Neural cell (in vitro differentiated cells): ENCODE measurements at regions not wholly inside any gene's neighbourhood (a gene's known extent, or its start where the extent isn't known, plus 50 kb on each side); places are given as distances from the start of the nearest gene placed in this dataset.

Experiments
- H2AFZ ChIP-seq: fragments of 200-600, 300-800 bp; sonication (generic), shearing (Covaris generic); 2 replicates; pipeline ENCODE4 v1.6.0; 2014; ENCODE audit warnings: low read depth, mild to moderate bottlenecking, antibody characterized with exemption, low read length, moderate library complexity
- H3F3A ChIP-seq: fragments of 200-600 bp; shearing (Covaris generic); 2 replicates; pipeline ENCODE4 v1.6.1; 2016; ENCODE audit warnings: mild to moderate bottlenecking, moderate library complexity, mixed read lengths, antibody characterized with exemption, low read length; ENCODE audit not compliant: insufficient read depth, poor library complexity, severe bottlenecking
- H3K27ac ChIP-seq: fragments of 200-600, 300-800 bp; sonication (generic), shearing (Covaris generic); 2 replicates; pipeline ENCODE4 v1.5.1; 2014; ENCODE audit warnings: mild to moderate bottlenecking, low read length, moderate library complexity
- H3K27me3 ChIP-seq: fragments of 300-800, 200-600 bp; sonication (generic), shearing (Covaris generic); 2 replicates; pipeline ENCODE4 v1.6.0; 2014; ENCODE audit warnings: mild to moderate bottlenecking, low read depth, low read length, moderate library complexity; ENCODE audit not compliant: insufficient read depth
- H3K36me3 ChIP-seq: fragments of 300-800, 200-600 bp; sonication (generic), shearing (Covaris generic); 2 replicates; pipeline ENCODE4 v1.5.1; 2014; ENCODE audit warnings: mild to moderate bottlenecking, antibody characterized with exemption, low read length, moderate library complexity; ENCODE audit not compliant: insufficient read depth
- H3K4me2 ChIP-seq: fragments of 300-800, 200-600 bp; sonication (generic), shearing (Covaris generic); 2 replicates; pipeline ENCODE4 v1.6.0; 2014; ENCODE audit warnings: mild to moderate bottlenecking, low read length
- H3K4me3 ChIP-seq: fragments of 300-800, 200-600 bp; sonication (generic), shearing (Covaris generic); 2 replicates; pipeline ENCODE4 v1.5.1; 2014; ENCODE audit warnings: mild to moderate bottlenecking, low read length, moderate library complexity
- H3K79me2 ChIP-seq: fragments of 200-600 bp; shearing (Covaris generic); replicated peaks from 2 replicates; pipeline ENCODE4 v1.6.0; 2014; ENCODE audit warnings: mild to moderate bottlenecking, low read length, moderate library complexity; ENCODE audit not compliant: insufficient read depth
- H3K9ac ChIP-seq: fragments of 300-800, 200-600 bp; sonication (generic), shearing (Covaris generic); 2 replicates; pipeline ENCODE4 v1.6.1; 2016; ENCODE audit warnings: mild to moderate bottlenecking, low read length, mixed read lengths
- H3K9me2 ChIP-seq: fragments of 200-600 bp; shearing (Covaris generic); 2 replicates; pipeline ENCODE4 v1.6.1; 2016; ENCODE audit warnings: mild to moderate bottlenecking, low read length, mixed read lengths; ENCODE audit not compliant: insufficient read depth
- H3K9me3 ChIP-seq: fragments of 200-600, 300-800 bp; sonication (generic), shearing (Covaris generic); 2 replicates; pipeline ENCODE4 v1.6.1; 2016; ENCODE audit warnings: mild to moderate bottlenecking, mixed run types, low read length, moderate library complexity, mixed read lengths
- H4K20me1 ChIP-seq: fragments of 200-600 bp; shearing (Covaris generic); 2 replicates; pipeline ENCODE4 v1.6.1; 2016; ENCODE audit warnings: mild to moderate bottlenecking, mixed run types; ENCODE audit not compliant: insufficient read depth
- EP300 ChIP-seq: fragments of 450-650 bp; conservative IDR thresholded peaks from 2 replicates; pipeline ENCODE4 v1.6.1; 2014; ENCODE audit warnings: antibody characterized with exemption, mild to moderate bottlenecking, moderate library complexity; ENCODE audit not compliant: poor library complexity, severe bottlenecking
- EZH2 ChIP-seq: fragments of 200-600, 300-800 bp; shearing (Covaris generic), sonication (generic); IDR thresholded peaks from 2 replicates; pipeline ENCODE4 v1.6.1; 2014; ENCODE audit warnings: antibody characterized with exemption, low read length, borderline replicate concordance, mild to moderate bottlenecking; ENCODE audit not compliant: insufficient read depth, poor library complexity, severe bottlenecking
- MXI1 ChIP-seq: fragments of 450-650 bp; conservative IDR thresholded peaks from 2 replicates; pipeline ENCODE4 v1.6.1; 2014; ENCODE audit warnings: antibody characterized with exemption, mild to moderate bottlenecking; ENCODE audit not compliant: poor library complexity, severe bottlenecking
- POLR2AphosphoS5 ChIP-seq: IDR thresholded peaks from 2 replicates; pipeline ENCODE4 v1.6.1; 2012
- RAD21 ChIP-seq: fragments of 450-650 bp; conservative IDR thresholded peaks from 2 replicates; pipeline ENCODE4 v1.6.1; 2014; ENCODE audit warnings: antibody characterized with exemption, mild to moderate bottlenecking, moderate library complexity
- SMC3 ChIP-seq: fragments of 450-650 bp; conservative IDR thresholded peaks from 2 replicates; pipeline ENCODE4 v1.6.1; 2014; ENCODE audit warnings: antibody characterized with exemption, mild to moderate bottlenecking, moderate library complexity; ENCODE audit not compliant: poor library complexity
- TAF1 ChIP-seq: IDR thresholded peaks from 2 replicates; pipeline ENCODE4 v1.6.1; 2012; ENCODE audit warnings: low read depth
- TF ChIP-seq, protein P1 (sequence below): IDR thresholded peaks from 2 replicates; pipeline ENCODE4 v1.6.1; 2012; ENCODE audit warnings: borderline replicate concordance
- TF ChIP-seq, protein P2 (sequence below): fragments of 450-650 bp; IDR thresholded peaks from 2 replicates; pipeline ENCODE4 v1.5.1; 2014; ENCODE audit warnings: antibody characterized with exemption, mild to moderate bottlenecking, moderate library complexity; ENCODE audit not compliant: poor library complexity, severe bottlenecking

DNA sequence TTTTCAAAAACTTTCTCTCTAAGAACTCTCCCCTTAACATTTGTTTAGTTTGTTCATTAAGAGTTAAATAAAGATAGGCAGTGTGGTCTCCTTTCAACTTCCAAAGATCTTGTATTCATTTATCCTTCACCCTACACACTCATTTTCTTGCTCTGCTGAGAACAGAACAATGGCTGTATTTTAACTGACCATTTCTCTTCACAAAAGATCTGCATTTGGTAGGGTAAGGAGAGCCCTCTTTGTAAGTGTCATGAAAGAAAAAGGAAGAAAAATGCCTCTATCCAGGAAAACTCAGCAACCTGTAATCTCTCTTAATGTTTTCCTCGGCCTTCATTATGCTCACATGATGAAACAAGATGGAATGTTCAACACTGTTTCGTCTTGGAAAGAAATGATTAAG, 193.7 kb upstream of the TLE4 start:
- Histone ChIP-seq H3K27ac (no peak overlapping the region), H3K4me3 (no peak overlapping the region), H3K79me2 (no peaks in the 10 kb centered on the region), H4K20me1 (no peaks in the 10 kb centered on the region), H3K9ac (no peak overlapping the region), H3F3A (no peaks in the 10 kb centered on the region), H3K36me3 (no peaks in the 10 kb centered on the region), H3K4me2 (no peak overlapping the region), H3K9me3 (no peaks in the 10 kb centered on the region), H2AFZ (no peak overlapping the region), H3K9me2 (no peaks in the 10 kb centered on the region), H3K27me3 (no peaks in the 10 kb centered on the region)
- TF ChIP-seq SMC3 (no peak), EZH2 (no peak), MXI1 (no peak), TAF1 (no peak), POLR2AphosphoS5 (no peak), RAD21 (no peak)
- TF ChIP-seq, protein P1, sequence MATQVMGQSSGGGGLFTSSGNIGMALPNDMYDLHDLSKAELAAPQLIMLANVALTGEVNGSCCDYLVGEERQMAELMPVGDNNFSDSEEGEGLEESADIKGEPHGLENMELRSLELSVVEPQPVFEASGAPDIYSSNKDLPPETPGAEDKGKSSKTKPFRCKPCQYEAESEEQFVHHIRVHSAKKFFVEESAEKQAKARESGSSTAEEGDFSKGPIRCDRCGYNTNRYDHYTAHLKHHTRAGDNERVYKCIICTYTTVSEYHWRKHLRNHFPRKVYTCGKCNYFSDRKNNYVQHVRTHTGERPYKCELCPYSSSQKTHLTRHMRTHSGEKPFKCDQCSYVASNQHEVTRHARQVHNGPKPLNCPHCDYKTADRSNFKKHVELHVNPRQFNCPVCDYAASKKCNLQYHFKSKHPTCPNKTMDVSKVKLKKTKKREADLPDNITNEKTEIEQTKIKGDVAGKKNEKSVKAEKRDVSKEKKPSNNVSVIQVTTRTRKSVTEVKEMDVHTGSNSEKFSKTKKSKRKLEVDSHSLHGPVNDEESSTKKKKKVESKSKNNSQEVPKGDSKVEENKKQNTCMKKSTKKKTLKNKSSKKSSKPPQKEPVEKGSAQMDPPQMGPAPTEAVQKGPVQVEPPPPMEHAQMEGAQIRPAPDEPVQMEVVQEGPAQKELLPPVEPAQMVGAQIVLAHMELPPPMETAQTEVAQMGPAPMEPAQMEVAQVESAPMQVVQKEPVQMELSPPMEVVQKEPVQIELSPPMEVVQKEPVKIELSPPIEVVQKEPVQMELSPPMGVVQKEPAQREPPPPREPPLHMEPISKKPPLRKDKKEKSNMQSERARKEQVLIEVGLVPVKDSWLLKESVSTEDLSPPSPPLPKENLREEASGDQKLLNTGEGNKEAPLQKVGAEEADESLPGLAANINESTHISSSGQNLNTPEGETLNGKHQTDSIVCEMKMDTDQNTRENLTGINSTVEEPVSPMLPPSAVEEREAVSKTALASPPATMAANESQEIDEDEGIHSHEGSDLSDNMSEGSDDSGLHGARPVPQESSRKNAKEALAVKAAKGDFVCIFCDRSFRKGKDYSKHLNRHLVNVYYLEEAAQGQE: no peak
- TF ChIP-seq, protein P2, sequence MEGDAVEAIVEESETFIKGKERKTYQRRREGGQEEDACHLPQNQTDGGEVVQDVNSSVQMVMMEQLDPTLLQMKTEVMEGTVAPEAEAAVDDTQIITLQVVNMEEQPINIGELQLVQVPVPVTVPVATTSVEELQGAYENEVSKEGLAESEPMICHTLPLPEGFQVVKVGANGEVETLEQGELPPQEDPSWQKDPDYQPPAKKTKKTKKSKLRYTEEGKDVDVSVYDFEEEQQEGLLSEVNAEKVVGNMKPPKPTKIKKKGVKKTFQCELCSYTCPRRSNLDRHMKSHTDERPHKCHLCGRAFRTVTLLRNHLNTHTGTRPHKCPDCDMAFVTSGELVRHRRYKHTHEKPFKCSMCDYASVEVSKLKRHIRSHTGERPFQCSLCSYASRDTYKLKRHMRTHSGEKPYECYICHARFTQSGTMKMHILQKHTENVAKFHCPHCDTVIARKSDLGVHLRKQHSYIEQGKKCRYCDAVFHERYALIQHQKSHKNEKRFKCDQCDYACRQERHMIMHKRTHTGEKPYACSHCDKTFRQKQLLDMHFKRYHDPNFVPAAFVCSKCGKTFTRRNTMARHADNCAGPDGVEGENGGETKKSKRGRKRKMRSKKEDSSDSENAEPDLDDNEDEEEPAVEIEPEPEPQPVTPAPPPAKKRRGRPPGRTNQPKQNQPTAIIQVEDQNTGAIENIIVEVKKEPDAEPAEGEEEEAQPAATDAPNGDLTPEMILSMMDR: no peak

DNA sequence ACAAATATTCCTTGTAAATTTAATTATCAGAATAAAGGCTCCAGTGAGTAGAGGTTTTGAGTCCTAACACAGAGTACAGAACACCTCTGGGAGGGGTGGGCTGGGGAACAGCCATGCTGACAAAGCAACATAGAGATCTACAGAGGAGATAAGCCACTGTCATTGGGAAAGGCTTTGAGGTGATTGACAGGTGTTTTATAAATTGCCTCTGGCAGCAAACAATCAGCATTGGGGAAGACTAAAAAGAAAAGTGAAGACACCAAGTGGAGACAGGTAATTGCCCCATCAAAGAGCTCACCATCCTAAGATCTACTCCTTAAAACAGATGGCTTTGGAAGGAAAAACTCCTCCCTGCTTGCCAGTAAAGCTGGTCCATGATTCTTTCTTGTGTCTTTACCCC, 189.7 kb upstream of the TLE4 start:
- Histone ChIP-seq H4K20me1 (no peaks in the 10 kb centered on the region), H2AFZ (no peak overlapping the region), H3K9me3 (no peaks in the 10 kb centered on the region), H3K27ac (no peak overlapping the region), H3K4me2 (no peak overlapping the region), H3K36me3 (no peaks in the 10 kb centered on the region), H3K4me3 (no peak overlapping the region), H3K9me2 (no peaks in the 10 kb centered on the region), H3K79me2 (no peaks in the 10 kb centered on the region), H3K9ac (no peak overlapping the region), H3F3A (no peaks in the 10 kb centered on the region), H3K27me3 (no peaks in the 10 kb centered on the region)
- no peak for TF ChIP-seq POLR2AphosphoS5

DNA sequence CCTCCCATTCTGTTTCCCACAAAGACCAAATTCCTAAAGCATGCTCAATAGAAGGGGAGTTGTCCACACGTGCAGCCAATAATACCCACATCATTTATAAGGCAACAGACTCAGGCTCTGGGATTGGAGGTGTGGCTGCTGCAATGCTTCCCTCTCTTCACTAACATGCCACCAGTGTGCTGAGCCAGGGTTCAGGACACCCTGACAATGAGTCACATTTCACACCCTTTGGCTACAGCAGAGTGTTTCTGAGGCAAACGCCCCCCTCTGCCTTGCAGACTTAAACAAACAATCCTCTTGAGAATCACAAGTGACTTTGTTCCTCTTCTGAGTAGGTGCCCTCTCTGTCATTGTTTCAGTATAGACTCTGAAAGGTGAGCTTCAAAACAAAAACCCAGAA, 189.3 kb upstream of the TLE4 start:
- TF ChIP-seq EZH2 (no peak), RAD21 (no peak), POLR2AphosphoS5 (no peak), SMC3 (no peak), EP300 (no peak), TAF1 (no peak), MXI1 (no peak)
- TF ChIP-seq, protein P1: no peak
- TF ChIP-seq, protein P2: no peak
- Histone ChIP-seq H3K9ac (no peak overlapping the region), H2AFZ (no peak overlapping the region), H3K27ac (no peak overlapping the region), H3F3A (no peaks in the 10 kb centered on the region), H3K36me3 (no peaks in the 10 kb centered on the region), H3K4me2 (no peak overlapping the region), H3K27me3 (no peaks in the 10 kb centered on the region), H3K9me2 (no peaks in the 10 kb centered on the region), H3K9me3 (no peaks in the 10 kb centered on the region), H3K4me3 (no peak overlapping the region), H4K20me1 (no peaks in the 10 kb centered on the region), H3K79me2 (no peaks in the 10 kb centered on the region)
